Fibroblast of skin of abdomen (primary cell): ENCODE measurements at regions not wholly inside any gene's neighbourhood (a gene's known extent, or its start where the extent isn't known, plus 50 kb on each side); places are given as distances from the start of the nearest gene placed in this dataset.
"Not testable (repeated sequence)": the region's sequence is repeated elsewhere in the genome, so short reads cannot be mapped to it uniquely, and the experiment has no call there.

Experiments used
- DNase-seq: peaks from one replicate; pipeline ENCODE4 v3.0.0-alpha.2; 2013

GRCh38 chr1:90823686-90824085, 106.6 kb upstream of the BARHL2 start:
- no peak for DNase-seq

- DNase-seq, result no peak
Observed at GRCh38 chr1:90821788-90822359, 104.8 kb upstream of the BARHL2 start.

- DNase-seq, result no peak
Observed at GRCh38 chr1:90821152-90821787, 104.2 kb upstream of the BARHL2 start.

GRCh38 chr1:90820745-90821144, 103.6 kb upstream of the BARHL2 start:
- DNase-seq, result no peak

- no peak for DNase-seq
Observed at GRCh38 chr1:90817399-90817798, 100.3 kb upstream of the BARHL2 start.

- not testable (repeated sequence) for DNase-seq
Observed at GRCh38 chr1:90812237-90812636, 95.1 kb upstream of the BARHL2 start.

- DNase-seq, result not testable (repeated sequence)
Observed at GRCh38 chr1:90811444-90811950, 94.4 kb upstream of the BARHL2 start.

GRCh38 chr1:90810681-90811080, 93.6 kb upstream of the BARHL2 start:
- DNase-seq, result no peak

- no peak for DNase-seq
Observed at GRCh38 chr1:90809996-90810395, 92.9 kb upstream of the BARHL2 start.

GRCh38 chr1:90809093-90809492, 92.0 kb upstream of the BARHL2 start:
- no peak for DNase-seq

GRCh38 chr1:90807329-90807728, 90.2 kb upstream of the BARHL2 start:
- no peak for DNase-seq

- DNase-seq, result no peak
Observed at GRCh38 chr1:90802622-90803021, 85.5 kb upstream of the BARHL2 start.

- DNase-seq, result no peak
Observed at GRCh38 chr1:90800012-90800717, 83.1 kb upstream of the BARHL2 start.

- no peak for DNase-seq
Observed at GRCh38 chr1:90799326-90799725, 82.2 kb upstream of the BARHL2 start.

- DNase-seq, result no peak
Observed at GRCh38 chr1:90798883-90799282, 81.8 kb upstream of the BARHL2 start.

- no peak for DNase-seq
Observed at GRCh38 chr1:90798344-90798743, 81.2 kb upstream of the BARHL2 start.

- no peak for DNase-seq
Observed at GRCh38 chr1:90795431-90795830, 78.3 kb upstream of the BARHL2 start.

GRCh38 chr1:90786709-90787108, 69.6 kb upstream of the BARHL2 start:
- no peak for DNase-seq

- no peak for DNase-seq
Observed at GRCh38 chr1:90784186-90784847, 67.2 kb upstream of the BARHL2 start.

- DNase-seq, result no peak
Observed at GRCh38 chr1:90783181-90783580, 66.1 kb upstream of the BARHL2 start.

GRCh38 chr1:90782046-90782445, 64.9 kb upstream of the BARHL2 start:
- no peak for DNase-seq

GRCh38 chr1:90781534-90781933, 64.4 kb upstream of the BARHL2 start:
- DNase-seq, result no peak

- no peak for DNase-seq
Observed at GRCh38 chr1:90780981-90781380, 63.9 kb upstream of the BARHL2 start.
